ENCODE measurements at regions not wholly inside any gene's neighbourhood (a gene's known extent, or its start where the extent isn't known, plus 50 kb on each side); places are given as distances from the start of the nearest gene placed in this dataset.
A peak's percentile ranks its signal among the peaks of the same experiment; 100 is the strongest.

DNA sequence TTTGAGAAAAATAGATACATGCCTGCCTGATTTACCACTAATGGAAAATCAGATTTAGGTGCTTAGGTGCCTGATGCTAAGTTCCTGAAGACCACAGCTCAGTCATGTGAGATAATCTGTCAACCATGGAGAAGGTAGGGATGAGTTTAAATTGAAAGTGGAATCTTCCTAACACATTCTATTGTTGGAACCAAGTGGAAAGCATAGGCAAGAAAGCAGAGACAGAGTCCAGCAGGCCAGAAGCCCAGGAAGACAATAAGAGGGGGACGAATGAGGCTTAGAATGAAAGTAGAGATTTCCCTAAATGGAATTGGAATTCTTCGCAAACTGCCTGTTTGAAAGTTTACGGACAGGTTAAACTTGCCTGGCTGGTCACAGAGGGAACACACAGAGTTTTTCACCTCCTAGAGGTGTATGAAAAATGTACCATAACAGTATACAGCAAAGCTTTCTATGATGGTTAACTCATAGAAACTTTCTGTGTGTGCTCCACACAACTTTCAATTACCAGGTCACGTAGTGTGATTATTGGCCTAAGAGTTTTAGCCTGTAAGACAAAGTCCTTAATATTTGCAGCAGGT, 453.8 kb upstream of the KCNMB2 start:
- H3K4me3 ChIP-seq (ENCODE audit: low read depth, low read length) = no peak overlapping the region
- CTCF ChIA-PET = no interaction called here
- no peak for DNase-seq (ENCODE audit: low read depth, low spot score)
- POLR2A ChIA-PET = no interaction called here
- TF ChIP-seq, protein P1, sequence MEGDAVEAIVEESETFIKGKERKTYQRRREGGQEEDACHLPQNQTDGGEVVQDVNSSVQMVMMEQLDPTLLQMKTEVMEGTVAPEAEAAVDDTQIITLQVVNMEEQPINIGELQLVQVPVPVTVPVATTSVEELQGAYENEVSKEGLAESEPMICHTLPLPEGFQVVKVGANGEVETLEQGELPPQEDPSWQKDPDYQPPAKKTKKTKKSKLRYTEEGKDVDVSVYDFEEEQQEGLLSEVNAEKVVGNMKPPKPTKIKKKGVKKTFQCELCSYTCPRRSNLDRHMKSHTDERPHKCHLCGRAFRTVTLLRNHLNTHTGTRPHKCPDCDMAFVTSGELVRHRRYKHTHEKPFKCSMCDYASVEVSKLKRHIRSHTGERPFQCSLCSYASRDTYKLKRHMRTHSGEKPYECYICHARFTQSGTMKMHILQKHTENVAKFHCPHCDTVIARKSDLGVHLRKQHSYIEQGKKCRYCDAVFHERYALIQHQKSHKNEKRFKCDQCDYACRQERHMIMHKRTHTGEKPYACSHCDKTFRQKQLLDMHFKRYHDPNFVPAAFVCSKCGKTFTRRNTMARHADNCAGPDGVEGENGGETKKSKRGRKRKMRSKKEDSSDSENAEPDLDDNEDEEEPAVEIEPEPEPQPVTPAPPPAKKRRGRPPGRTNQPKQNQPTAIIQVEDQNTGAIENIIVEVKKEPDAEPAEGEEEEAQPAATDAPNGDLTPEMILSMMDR (IDR thresholded peaks at IDR 0.05; ENCODE audit: insufficient read depth, low read length, missing control alignments) = no peak

DNA sequence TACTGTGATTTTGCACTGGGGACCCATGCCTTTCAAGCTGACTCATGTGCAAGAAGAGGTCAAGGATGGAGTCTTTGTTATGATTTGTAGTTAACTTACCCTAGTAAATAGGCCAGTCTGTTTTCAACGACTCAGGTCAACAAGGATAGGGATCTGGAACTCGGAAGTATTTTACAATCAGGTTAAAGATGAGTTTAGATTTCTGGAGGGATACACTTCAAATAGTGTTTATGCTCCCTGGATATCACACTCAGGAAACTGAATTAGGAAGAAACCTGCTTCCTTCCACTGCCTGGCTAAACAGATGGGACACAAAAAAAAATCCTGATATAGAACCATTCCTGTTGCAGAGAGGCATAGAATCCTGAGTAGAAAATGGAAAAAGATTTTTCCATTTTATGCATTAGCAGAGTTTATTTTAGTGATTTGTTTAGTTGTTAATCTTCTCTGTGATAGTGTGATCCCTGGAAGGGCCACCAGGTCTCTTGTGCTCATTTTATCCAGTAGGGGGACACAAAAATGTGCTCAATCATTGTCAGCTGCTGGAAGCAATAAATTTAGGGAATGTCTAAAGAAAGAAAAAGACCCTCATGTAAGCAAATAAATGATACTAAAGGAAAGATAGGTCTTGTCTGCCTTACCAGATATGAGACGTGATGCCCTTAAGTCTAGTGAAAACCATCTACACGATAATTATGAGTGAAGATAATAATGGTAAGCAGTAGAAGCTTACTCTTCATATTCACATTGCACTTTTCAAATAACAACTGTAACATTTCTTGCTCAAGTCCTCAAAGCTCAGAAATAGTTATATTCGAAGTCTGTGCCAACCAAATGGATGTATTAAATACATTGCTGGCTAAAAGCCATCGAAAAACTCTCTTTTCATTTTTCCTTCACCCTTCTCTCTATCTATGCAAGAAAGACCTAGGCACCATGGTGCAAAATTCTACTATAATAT, 452.1 kb upstream of the KCNMB2 start:
- POLR2A ChIA-PET = no interaction called here
- TF ChIP-seq, protein P1 (IDR thresholded peaks at IDR 0.05; ENCODE audit: insufficient read depth, low read length, missing control alignments) = peak; percentile 44
- no peak overlapping the region for H3K4me3 ChIP-seq (ENCODE audit: low read depth, low read length)
- DNase-seq (ENCODE audit: low read depth, low spot score) = no peak
- CTCF ChIA-PET = interaction anchor here (1.0 to 1.5 kb wide), 7 partner anchors 10 to 178 kb away, joined by 3 to 7 read pairs (median 4); no protein-coding TSS in a partner anchor

DNA sequence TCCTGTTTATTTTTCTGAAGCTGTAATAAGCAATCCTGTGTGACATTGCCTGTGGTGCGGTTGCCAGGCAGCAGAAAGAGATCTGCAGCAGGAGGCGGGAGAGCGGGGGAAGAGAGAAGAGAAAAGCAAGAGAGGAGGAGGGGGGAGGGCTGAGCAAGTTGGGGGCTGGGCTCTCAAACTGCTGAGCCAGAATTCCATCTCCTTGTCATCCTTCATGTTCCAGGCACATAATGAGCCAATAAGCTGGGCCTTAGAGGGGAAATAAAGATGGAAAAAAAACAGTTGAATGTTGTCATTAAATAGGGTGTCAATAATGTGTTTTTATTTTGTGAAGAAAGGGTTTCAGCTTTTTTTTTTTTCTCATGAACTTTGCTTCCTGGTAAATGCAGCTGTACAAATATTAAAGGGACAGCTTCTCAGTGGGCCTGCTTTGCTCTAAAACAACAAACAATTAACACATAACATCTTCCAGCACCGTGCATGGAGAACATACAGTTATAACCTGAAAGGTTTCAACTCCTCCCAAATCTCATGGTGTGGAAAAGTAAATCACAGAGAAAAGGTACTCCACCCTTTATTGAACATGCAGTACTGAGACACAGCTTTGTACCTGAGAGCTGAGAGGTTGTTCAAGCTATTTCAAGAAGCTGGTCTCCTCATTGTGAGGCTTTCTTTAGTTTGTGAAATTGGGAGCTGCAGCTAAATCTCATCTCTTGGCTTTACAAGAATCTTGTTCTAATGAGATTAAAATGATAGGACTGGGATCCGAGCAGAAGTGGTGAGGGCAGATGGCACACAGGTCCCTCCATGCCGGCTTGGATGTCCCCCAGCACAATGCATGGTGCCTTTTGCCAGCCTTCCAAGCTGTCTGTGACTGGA, 451.1 kb upstream of the KCNMB2 start:
- TF ChIP-seq, protein P1 (IDR thresholded peaks at IDR 0.05; ENCODE audit: insufficient read depth, low read length, missing control alignments) = no peak
- H3K4me3 ChIP-seq (ENCODE audit: low read depth, low read length) = no peak overlapping the region
- no peak for DNase-seq (ENCODE audit: low read depth, low spot score)
- ChIA-PET POLR2A (no interaction called here), CTCF (interaction anchor here (1.0 to 1.5 kb wide), 7 partner anchors 9 to 179 kb away, joined by 3 to 7 read pairs (median 4); no protein-coding TSS in a partner anchor)

DNA sequence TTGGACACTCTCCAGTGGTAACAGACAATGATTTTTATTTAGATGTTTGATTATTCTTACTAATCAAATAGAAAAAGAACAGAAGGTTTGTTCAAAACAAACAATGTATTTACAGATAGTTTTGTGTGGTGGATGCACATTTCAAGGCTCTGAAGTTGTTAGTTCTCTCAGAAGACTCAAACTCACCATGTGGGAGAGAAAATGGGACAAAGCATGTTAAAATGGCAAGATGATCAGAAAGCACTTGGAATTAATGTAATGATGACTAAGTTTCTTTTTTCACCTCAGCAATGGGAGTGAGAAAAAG, 450.5 kb upstream of the KCNMB2 start:
- no peak overlapping the region for H3K4me3 ChIP-seq (ENCODE audit: low read depth, low read length)
- ChIA-PET POLR2A (no interaction called here), CTCF (interaction anchor here (1.0 to 1.5 kb wide), 4 partner anchors 8 to 179 kb away, joined by 3 to 7 read pairs (median 5); no protein-coding TSS in a partner anchor)
- TF ChIP-seq, protein P1 (IDR thresholded peaks at IDR 0.05; ENCODE audit: insufficient read depth, low read length, missing control alignments) = no peak
- DNase-seq (ENCODE audit: low read depth, low spot score) = no peak

DNA sequence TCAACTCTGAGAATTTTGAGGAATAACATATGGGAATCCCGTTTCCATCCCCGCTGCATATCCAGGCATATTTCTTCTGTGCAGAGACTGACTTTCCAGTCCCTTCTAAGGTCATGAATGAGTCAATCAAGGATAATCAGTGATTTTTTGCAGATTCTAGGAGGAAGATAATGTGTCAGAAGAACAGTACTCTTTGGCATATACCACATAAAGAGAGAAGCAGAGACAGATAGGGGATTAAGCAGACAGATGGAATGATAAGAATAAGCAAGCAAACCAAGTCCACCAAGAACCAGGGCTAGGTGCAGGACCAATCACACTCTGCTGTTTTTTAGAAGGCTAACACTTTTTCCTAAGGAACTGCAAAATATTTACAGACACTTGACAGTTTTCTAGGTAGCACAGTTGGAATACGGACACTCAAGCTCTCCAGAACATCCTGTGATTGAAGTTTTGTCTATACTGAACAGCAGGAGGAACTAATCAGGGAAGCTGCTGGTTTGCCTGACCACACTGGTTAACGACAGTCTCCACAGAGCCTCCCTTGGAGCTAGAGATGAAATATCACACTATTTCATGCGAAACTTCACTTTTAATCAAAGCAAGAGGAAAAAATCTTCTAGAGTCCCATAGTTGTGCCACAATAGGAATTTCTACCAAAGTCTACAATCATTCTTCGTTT, 450.0 kb upstream of the KCNMB2 start:
- TF ChIP-seq, protein P1 (IDR thresholded peaks at IDR 0.05; ENCODE audit: insufficient read depth, low read length, missing control alignments) = no peak
- POLR2A ChIA-PET = no interaction called here
- DNase-seq (ENCODE audit: low read depth, low spot score) = no peak
- no peak overlapping the region for H3K4me3 ChIP-seq (ENCODE audit: low read depth, low read length)
- CTCF ChIA-PET = interaction anchor here (1.2 to 1.5 kb wide), 2 partner anchors 7 to 8 kb away, joined by 3 to 4 read pairs; no protein-coding TSS in a partner anchor

All from AG04449 (cell line).